Thoracic aorta (tissue), 2 donors: ENCODE measurements at regions not wholly inside any gene's neighbourhood (a gene's known extent, or its start where the extent isn't known, plus 50 kb on each side); places are given as distances from the start of the nearest gene placed in this dataset.

ENCODE experiments used
- ATAC-seq: fragments of 150-250 bp; one replicate; pipeline ENCODE4 v1.8.0; 2017; ENCODE audit warnings: low read depth; ENCODE audit not compliant: insufficient number of reproducible peaks, low FRiP score
- DNase-seq: peaks from one replicate; pipeline ENCODE4 v3.0.0-alpha.2; 2020; ENCODE audit warnings: low spot score
- H3K27ac ChIP-seq, 2 donors: fragments of 200-600 bp; sonication (generic); 1 replicate in 1 of 2; 2 replicates in 1 of 2; pipeline ENCODE4 v1.5.1; 2016; ENCODE audit warnings: mild to moderate bottlenecking in 2 of 2, moderate library complexity in 2 of 2
- H3K27me3 ChIP-seq: fragments of 200-600 bp; sonication (generic); replicated peaks from 2 replicates; pipeline ENCODE4 v1.6.0; 2016; ENCODE audit warnings: mild to moderate bottlenecking; ENCODE audit not compliant: insufficient read depth
- H3K36me3 ChIP-seq: fragments of 200-600 bp; sonication (generic); one replicate; pipeline ENCODE4 v1.5.1; 2016
- H3K4me1 ChIP-seq, 2 donors: fragments of 200-600 bp; sonication (generic); 1 replicate in 1 of 2; 2 replicates in 1 of 2; pipeline versions ENCODE4 v1.5.1 to v1.6.0; 2016; ENCODE audit warnings: low read depth in 2 of 2, mild to moderate bottlenecking in 1 of 2; ENCODE audit not compliant: control insufficient read depth in 1 of 2
- H3K4me3 ChIP-seq: fragments of 200-600 bp; sonication (generic); 2 replicates; pipeline ENCODE4 v1.5.1; 2016; ENCODE audit warnings: mild to moderate bottlenecking
- H3K9me3 ChIP-seq: fragments of 200-600 bp; sonication (generic); 2 replicates; pipeline ENCODE4 v1.5.1; 2016
- CTCF ChIP-seq: fragments of 200-600 bp; sonication (generic); IDR thresholded peaks from one replicate; pipeline ENCODE4 v1.5.1; 2019; ENCODE audit warnings: antibody characterized with exemption

- H3K27me3 ChIP-seq = no peaks in the 10 kb centered on the region
- DNase-seq (no peak), ATAC-seq (no peak)
- H3K27ac ChIP-seq = no peak overlapping the region
- H3K9me3 ChIP-seq = no peaks in the 10 kb centered on the region
- TF ChIP-seq CTCF = no peak
- H3K4me1 ChIP-seq = no peaks in the 10 kb centered on the region
- no peak overlapping the region for H3K4me3 ChIP-seq
- no peaks in the 10 kb centered on the region for H3K36me3 ChIP-seq
Measured at GRCh38 chr20:57088436-57088835, 178.0 kb downstream of the BMP7 start.

- Histone ChIP-seq H3K4me3 (no peak overlapping the region), H3K27me3 (no peaks in the 10 kb centered on the region), H3K27ac (no peak overlapping the region), H3K36me3 (no peaks in the 10 kb centered on the region), H3K9me3 (no peaks in the 10 kb centered on the region), H3K4me1 (no peaks in the 10 kb centered on the region)
- ATAC-seq (no peak), DNase-seq (no peak)
- peak; percentile 47 for TF ChIP-seq CTCF
Measured at GRCh38 chr20:57089699-57090144, 176.7 kb downstream of the BMP7 start.

GRCh38 chr20:57090590-57091560 lies 175.6 kb downstream of the BMP7 start:
- no peaks in the 10 kb centered on the region for H3K27me3 ChIP-seq
- H3K4me3 ChIP-seq = no peak overlapping the region
- ATAC-seq (no peak), DNase-seq (no peak)
- no peaks in the 10 kb centered on the region for H3K36me3 ChIP-seq
- no peaks in the 10 kb centered on the region for H3K9me3 ChIP-seq
- TF ChIP-seq CTCF = no peak
- no peak overlapping the region for H3K27ac ChIP-seq
- H3K4me1 ChIP-seq = no peaks in the 10 kb centered on the region

- Histone ChIP-seq H3K36me3 (no peaks in the 10 kb centered on the region), H3K27ac (no peak overlapping the region), H3K27me3 (no peaks in the 10 kb centered on the region), H3K4me1 (no peaks in the 10 kb centered on the region), H3K4me3 (no peak overlapping the region), H3K9me3 (no peaks in the 10 kb centered on the region)
- ATAC-seq (no peak), DNase-seq (no peak)
- no peak for TF ChIP-seq CTCF
Measured at GRCh38 chr20:57091748-57092111, 174.7 kb downstream of the BMP7 start.

GRCh38 chr20:57092112-57092899 lies 174.1 kb downstream of the BMP7 start:
- no peak for ATAC-seq

More at GRCh38 chr20:57092112-57092899, 174.1 kb downstream of the BMP7 start:
- TF ChIP-seq CTCF = peak; percentile 27
- DNase-seq = no peak
- no peaks in the 10 kb centered on the region for H3K4me1 ChIP-seq
- no peaks in the 10 kb centered on the region for H3K9me3 ChIP-seq
- H3K27me3 ChIP-seq = no peaks in the 10 kb centered on the region
- H3K36me3 ChIP-seq = no peaks in the 10 kb centered on the region
- H3K27ac ChIP-seq = no peak overlapping the region
- H3K4me3 ChIP-seq = no peak overlapping the region
